ENCODE measurements at regions not wholly inside any gene's neighbourhood (a gene's known extent, or its start where the extent isn't known, plus 50 kb on each side); places are given as distances from the start of the nearest gene placed in this dataset.
"Not testable (repeated sequence)": the region's sequence is repeated elsewhere in the genome, so short reads cannot be mapped to it uniquely, and the experiment has no call there.

DNA sequence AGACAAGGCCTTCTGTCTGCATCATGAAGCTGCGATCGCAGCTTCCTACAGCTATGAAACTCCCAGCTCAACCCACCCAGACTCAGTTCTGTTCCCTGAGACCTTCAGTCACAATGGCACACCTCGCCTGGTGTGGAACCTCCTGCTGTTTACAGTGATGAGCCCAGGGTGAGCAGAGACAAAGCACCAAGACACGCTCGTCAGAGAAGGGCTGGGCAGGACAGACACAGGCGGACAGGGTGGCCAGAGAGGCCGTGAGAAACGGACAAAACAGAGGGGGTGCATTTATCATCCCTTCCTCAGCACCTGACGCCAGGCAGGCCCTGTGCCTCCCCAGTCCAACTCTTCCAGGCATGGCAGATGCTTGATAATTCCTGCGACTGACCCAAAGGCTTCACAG, 178.2 kb downstream of the LMLN start:
- H3K36me3 ChIP-seq (ENCODE audit: control insufficient read depth, insufficient read depth, low read length); H3K4me1 ChIP-seq; H3K9me3 ChIP-seq (ENCODE audit: control insufficient read depth, low read length); H3K27ac ChIP-seq; H3K4me3 ChIP-seq (ENCODE audit: low read depth, low read length); H3K4me2 ChIP-seq (ENCODE audit: low read length); H3K9ac ChIP-seq; H3K27me3 ChIP-seq (ENCODE audit: control insufficient read depth, insufficient read depth, low read length); H3K79me2 ChIP-seq; H2AFZ ChIP-seq: not testable (repeated sequence)

DNA sequence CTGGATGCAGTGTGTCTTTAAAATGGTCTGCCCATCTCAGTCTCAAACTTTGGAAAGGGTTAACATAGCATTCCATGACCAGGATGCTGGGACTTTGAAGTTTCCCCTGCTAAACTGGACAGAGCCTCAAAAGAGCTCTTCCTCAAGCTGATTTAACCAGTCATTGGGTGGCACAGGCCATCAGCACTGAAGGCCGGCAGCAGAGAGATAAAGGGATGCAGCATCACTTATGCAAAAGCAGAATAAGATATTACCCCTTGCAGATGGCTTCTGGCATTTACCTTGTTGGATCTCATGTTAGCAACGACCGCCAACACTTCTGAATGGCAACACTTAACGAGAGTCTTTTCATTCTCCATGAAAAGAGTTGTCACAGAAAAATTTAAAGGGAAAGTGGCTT, 179.0 kb downstream of the LMLN start:
- H3K4me3 ChIP-seq (ENCODE audit: low read depth, low read length); H3K9me3 ChIP-seq (ENCODE audit: control insufficient read depth, low read length); H3K79me2 ChIP-seq; H3K4me1 ChIP-seq; H3K27me3 ChIP-seq (ENCODE audit: control insufficient read depth, insufficient read depth, low read length); H3K9ac ChIP-seq; H3K36me3 ChIP-seq (ENCODE audit: control insufficient read depth, insufficient read depth, low read length); H2AFZ ChIP-seq; H3K4me2 ChIP-seq (ENCODE audit: low read length); H3K27ac ChIP-seq: not testable (repeated sequence)

DNA sequence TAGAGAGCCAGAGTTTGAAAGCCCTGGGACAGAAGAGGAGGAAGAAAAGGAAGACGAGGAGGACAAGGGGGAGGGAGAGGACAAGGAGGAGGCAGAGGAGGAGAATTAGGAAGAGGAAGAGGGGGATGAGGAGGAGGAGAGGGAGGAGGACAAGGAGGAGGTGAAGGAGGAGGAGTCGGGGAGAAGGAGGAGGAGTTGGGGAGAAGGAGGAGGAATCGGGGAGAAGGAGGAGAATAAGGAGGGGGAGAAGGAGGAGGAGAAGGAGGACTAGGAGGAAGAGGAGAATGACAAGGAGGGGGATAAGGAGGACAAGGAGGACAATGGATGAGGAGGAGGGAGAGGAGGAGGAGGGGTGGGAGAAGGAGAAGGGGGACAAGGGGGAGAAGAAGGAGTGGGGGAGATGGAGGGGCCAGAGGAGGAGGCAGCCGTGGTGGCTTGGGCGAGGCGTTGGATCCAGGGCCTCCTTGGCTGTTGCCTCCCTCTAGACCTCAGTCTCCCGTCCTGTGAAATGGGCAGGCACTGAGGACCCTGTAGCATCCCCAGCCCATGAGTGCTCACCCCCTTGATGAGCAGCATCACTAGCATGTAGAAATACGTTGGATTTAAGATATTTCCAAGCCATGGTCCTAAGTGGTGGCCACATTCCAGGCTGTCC, 179.6 kb downstream of the LMLN start:
- H3K9me3 ChIP-seq (ENCODE audit: control insufficient read depth, low read length); H2AFZ ChIP-seq; H3K36me3 ChIP-seq (ENCODE audit: control insufficient read depth, insufficient read depth, low read length); H3K4me2 ChIP-seq (ENCODE audit: low read length); H3K9ac ChIP-seq; H3K4me1 ChIP-seq; H3K79me2 ChIP-seq; H3K27ac ChIP-seq; H3K27me3 ChIP-seq (ENCODE audit: control insufficient read depth, insufficient read depth, low read length); H3K4me3 ChIP-seq (ENCODE audit: low read depth, low read length): not testable (repeated sequence)

DNA sequence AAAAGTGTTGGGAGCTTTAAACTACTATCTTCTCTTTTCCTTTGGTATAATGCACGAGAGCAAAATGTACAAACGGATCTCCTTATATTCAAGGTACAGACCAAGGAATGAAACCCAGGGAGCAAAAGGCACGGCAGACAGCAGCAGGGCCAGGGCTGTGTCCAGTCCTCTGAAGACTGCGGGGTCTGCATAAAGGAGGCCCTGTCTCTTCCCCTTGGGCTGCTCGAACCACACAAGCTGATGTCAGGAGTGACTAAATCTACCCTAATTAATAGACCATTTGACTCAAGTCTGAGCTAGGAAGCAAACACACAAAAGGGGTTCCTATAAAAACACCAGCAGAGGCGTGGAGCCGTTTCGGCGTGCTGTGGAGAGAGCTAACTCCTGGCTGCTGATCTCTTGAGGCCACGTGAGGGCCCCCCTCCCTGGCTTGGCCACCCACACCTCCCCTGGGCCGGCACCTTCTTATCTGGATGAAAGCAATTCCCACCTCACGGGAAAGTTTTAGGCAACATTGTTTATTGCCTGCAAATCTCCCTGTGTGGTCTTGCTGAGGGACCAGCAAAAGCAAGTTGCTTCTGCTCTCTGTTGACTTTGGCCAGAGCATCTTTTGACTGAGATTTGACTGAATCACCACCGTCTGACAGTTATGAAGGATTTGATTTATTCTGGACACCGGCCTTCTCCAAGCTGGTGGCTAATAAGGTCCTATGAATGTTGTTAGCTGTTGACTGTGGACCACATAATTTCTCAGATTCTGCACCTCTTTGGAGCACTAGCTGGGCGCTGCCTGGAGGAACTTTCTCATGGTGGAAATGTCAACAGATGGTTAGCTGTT, 183.5 kb downstream of the LMLN start:
- H3K27ac ChIP-seq; H3K79me2 ChIP-seq; H2AFZ ChIP-seq; H3K4me2 ChIP-seq (ENCODE audit: low read length); H3K4me3 ChIP-seq (ENCODE audit: low read depth, low read length); H3K27me3 ChIP-seq (ENCODE audit: control insufficient read depth, insufficient read depth, low read length); H3K36me3 ChIP-seq (ENCODE audit: control insufficient read depth, insufficient read depth, low read length); H3K9ac ChIP-seq; H3K4me1 ChIP-seq; H3K9me3 ChIP-seq (ENCODE audit: control insufficient read depth, low read length): not testable (repeated sequence)

DNA sequence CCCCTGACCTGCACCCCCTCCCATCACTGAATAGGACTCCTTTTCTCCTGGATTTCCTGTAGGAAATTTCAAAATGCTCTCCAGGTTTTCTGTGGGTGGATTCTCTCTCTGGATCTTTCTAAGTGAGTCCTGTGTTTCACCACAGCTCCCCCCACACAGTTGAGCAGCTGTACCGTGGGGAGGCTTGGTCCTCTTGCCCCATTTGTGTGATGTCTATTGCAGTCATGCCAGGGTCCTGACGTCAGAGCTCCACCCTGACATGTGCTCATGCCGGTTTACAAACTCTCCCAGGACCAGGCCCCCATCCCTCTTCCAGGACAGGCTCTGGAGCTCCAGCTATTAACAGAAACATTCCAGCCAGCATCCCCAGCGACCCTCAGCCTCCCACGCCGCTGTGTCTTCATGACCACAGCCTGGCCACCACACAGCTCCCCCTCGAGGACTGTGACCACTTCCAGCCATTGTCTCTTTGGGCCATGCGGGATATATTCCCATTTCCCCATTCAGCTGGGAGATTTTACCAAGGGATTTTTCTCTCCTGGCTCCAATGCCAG, 185.3 kb downstream of the LMLN start:
- not testable (repeated sequence) for H3K79me2 ChIP-seq; H3K27ac ChIP-seq; H2AFZ ChIP-seq; H3K4me1 ChIP-seq; H3K9ac ChIP-seq; H3K4me3 ChIP-seq (ENCODE audit: low read depth, low read length); H3K36me3 ChIP-seq (ENCODE audit: control insufficient read depth, insufficient read depth, low read length); H3K4me2 ChIP-seq (ENCODE audit: low read length); H3K9me3 ChIP-seq (ENCODE audit: control insufficient read depth, low read length); H3K27me3 ChIP-seq (ENCODE audit: control insufficient read depth, insufficient read depth, low read length)

DNA sequence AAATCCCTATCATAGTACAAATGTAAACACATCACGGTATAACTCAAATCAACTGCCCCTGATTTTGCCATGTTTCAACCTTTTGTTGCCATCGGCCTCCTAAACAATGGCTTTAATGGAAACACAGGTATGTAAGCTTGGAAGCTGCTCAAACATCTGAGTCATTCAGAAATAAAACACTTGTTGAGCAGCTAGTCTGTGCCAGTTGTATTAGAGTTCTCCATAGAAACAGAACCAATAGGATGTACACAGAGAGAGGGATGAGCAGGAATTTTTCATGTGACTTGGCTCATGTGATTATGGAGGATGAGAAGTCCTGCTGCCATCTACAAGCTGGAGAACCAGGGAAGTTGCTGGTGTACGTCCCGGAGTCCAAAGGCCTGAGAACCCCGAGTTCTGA, 186.1 kb downstream of the LMLN start:
- not testable (repeated sequence) for H3K4me1 ChIP-seq; H3K27ac ChIP-seq; H3K9ac ChIP-seq; H3K79me2 ChIP-seq; H3K9me3 ChIP-seq (ENCODE audit: control insufficient read depth, low read length); H3K4me2 ChIP-seq (ENCODE audit: low read length); H3K27me3 ChIP-seq (ENCODE audit: control insufficient read depth, insufficient read depth, low read length); H2AFZ ChIP-seq; H3K4me3 ChIP-seq (ENCODE audit: low read depth, low read length); H3K36me3 ChIP-seq (ENCODE audit: control insufficient read depth, insufficient read depth, low read length)

DNA sequence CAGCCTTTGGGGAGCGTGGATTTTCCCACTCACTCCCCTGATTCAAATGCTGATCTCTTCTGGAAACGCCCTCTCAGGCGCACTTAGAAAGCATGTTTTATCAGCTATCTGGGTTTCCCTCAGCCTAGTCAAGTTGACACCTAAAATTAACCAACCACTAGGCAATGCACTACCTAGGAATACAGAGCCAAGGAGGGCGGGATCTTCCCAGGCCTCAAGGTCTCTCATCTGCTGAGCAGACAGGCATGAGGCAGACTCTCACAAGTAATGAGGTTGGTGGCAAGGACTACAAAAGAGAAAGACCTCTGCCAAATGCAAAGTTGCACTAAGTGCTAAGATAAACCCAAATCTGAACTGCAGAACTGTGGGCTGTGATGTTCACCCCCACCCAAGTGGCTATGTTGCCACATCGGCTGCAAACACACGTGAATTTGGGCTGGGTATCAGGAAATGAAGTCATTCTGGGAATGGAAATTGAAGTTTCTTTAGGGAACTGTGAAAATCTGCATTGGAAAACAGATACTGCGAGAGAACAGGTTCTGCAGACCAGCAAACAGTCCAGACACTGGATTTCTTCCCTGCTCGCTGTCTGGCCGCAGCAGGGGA, 186.6 kb downstream of the LMLN start:
- H3K9me3 ChIP-seq (ENCODE audit: control insufficient read depth, low read length); H2AFZ ChIP-seq; H3K4me2 ChIP-seq (ENCODE audit: low read length); H3K9ac ChIP-seq; H3K36me3 ChIP-seq (ENCODE audit: control insufficient read depth, insufficient read depth, low read length); H3K4me1 ChIP-seq; H3K4me3 ChIP-seq (ENCODE audit: low read depth, low read length); H3K27me3 ChIP-seq (ENCODE audit: control insufficient read depth, insufficient read depth, low read length); H3K79me2 ChIP-seq; H3K27ac ChIP-seq: not testable (repeated sequence)

DNA sequence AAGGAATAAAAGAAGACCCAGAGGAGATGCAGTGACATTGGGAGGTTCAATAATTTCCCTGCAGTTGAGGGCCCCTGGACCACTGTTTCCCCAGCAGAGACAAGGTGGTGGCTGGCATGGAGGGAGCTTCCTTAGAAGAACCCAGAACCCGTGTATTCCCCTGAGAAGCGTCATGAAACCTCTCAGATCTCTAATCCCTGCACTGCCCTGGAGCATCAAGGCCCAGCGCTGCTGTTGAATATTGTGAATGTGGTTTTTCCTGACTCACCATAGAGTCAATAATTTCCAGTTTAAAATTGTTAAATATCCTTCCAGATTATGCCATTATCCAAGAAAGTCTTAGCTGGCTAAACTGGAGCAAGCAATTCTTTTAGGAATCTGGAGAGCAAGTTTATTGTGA, 187.2 kb downstream of the LMLN start:
- not testable (repeated sequence) for H2AFZ ChIP-seq; H3K9ac ChIP-seq; H3K79me2 ChIP-seq; H3K4me2 ChIP-seq (ENCODE audit: low read length); H3K27ac ChIP-seq; H3K36me3 ChIP-seq (ENCODE audit: control insufficient read depth, insufficient read depth, low read length); H3K4me3 ChIP-seq (ENCODE audit: low read depth, low read length); H3K9me3 ChIP-seq (ENCODE audit: control insufficient read depth, low read length); H3K27me3 ChIP-seq (ENCODE audit: control insufficient read depth, insufficient read depth, low read length); H3K4me1 ChIP-seq

DNA sequence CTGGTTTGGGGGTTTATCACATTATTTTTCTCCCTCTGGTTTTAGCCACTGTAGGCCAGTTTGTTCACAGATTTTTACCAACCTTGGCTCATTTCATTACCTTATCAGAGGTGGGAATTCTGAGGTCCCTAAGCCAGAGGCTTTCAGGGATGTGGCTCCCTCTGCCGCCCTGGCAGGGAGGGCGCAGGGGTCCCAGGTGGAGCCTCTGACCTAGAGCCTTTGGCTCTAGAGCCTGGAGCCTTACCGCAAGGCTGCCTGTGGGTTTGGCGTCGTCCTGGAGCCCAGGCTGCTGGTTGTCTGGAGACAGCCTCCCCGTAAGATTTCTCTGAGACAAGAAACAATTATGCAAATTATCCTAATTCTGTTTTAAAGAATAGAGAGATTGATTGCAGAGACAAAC, 188.0 kb downstream of the LMLN start:
- not testable (repeated sequence) for H3K4me2 ChIP-seq (ENCODE audit: low read length); H3K9me3 ChIP-seq (ENCODE audit: control insufficient read depth, low read length); H3K27ac ChIP-seq; H2AFZ ChIP-seq; H3K4me1 ChIP-seq; H3K79me2 ChIP-seq; H3K4me3 ChIP-seq (ENCODE audit: low read depth, low read length); H3K9ac ChIP-seq; H3K27me3 ChIP-seq (ENCODE audit: control insufficient read depth, insufficient read depth, low read length); H3K36me3 ChIP-seq (ENCODE audit: control insufficient read depth, insufficient read depth, low read length)

DNA sequence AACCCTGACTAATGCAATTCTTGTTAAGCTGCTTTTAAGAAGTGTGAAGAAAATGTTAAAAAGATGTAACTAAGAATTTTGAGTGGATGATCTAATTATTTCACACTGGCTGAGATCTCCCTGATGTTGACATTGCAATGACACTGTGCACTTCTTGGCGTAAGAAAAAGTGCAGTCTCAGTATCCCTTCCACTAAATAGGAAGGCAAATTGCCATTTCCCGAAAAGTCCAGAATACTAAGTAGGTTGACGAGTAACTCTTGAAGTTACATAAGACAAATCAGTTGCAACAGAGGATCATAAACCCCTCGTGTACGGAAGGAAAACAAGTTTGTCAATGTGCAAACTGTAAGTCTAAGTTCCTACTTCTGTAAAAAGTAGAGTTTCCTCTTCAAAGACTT, 189.9 kb downstream of the LMLN start:
- H3K4me2 ChIP-seq (ENCODE audit: low read length); H3K9ac ChIP-seq: not testable (repeated sequence)

DNA sequence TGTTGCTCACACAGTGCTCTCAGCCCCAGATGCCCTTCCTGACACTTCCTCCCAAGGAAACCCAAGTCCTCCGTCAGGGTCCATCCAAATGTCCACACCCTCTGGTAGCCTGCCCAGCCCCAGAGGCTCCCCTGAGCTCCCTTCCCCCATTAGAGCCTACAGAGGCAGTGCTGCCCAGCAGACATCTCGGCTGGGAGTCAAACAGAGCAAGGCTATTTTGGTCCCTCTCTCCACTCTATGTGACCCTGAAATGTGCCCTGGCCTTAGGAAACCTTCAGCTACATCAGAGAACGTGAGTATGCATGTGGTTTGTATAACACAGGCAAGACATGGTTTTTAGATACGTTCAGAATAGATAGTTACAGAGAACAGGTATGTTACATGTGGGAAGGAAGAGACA, 191.8 kb downstream of the LMLN start:
- H3K79me2 ChIP-seq; H3K9ac ChIP-seq; H3K9me3 ChIP-seq (ENCODE audit: control insufficient read depth, low read length); H3K27ac ChIP-seq; H3K4me3 ChIP-seq (ENCODE audit: low read depth, low read length); H3K4me2 ChIP-seq (ENCODE audit: low read length); H3K27me3 ChIP-seq (ENCODE audit: control insufficient read depth, insufficient read depth, low read length); H2AFZ ChIP-seq; H3K36me3 ChIP-seq (ENCODE audit: control insufficient read depth, insufficient read depth, low read length); H3K4me1 ChIP-seq: not testable (repeated sequence)

More for the DNA sequence above, 189.9 kb downstream of the LMLN start:
- not testable (repeated sequence) for H3K36me3 ChIP-seq (ENCODE audit: control insufficient read depth, insufficient read depth, low read length); H3K9me3 ChIP-seq (ENCODE audit: control insufficient read depth, low read length); H3K27me3 ChIP-seq (ENCODE audit: control insufficient read depth, insufficient read depth, low read length); H2AFZ ChIP-seq; H3K4me1 ChIP-seq; H3K4me3 ChIP-seq (ENCODE audit: low read depth, low read length); H3K79me2 ChIP-seq; H3K27ac ChIP-seq
